ENCODE measurements at regions not wholly inside any gene's neighbourhood (a gene's known extent, or its start where the extent isn't known, plus 50 kb on each side); places are given as distances from the start of the nearest gene placed in this dataset.

GRCh38 chr2:117169036-117169765 is 645.3 kb upstream of the DDX18 start:
- no peak for TF ChIP-seq POLR2A (IDR thresholded peaks at IDR 0.05; ENCODE audit: low read depth, low read length)
- TF ChIP-seq FOS (IDR thresholded peaks at IDR 0.05; ENCODE audit: low read depth, low read length), result no peak
- TF ChIP-seq BHLHE40 (IDR thresholded peaks at IDR 0.05; ENCODE audit: low read depth, low read length), result no peak
- TF ChIP-seq MAZ (IDR thresholded peaks at IDR 0.05; ENCODE audit: borderline replicate concordance, low read depth, low read length), result no peak
- TF ChIP-seq CTCF (conservative IDR thresholded peaks at IDR 0.05; ENCODE audit: low read depth, low read length), result no peak
- no peak for TF ChIP-seq MAFK (IDR thresholded peaks at IDR 0.05; ENCODE audit: low read depth, low read length)
- TF ChIP-seq RFX5 (IDR thresholded peaks at IDR 0.05; ENCODE audit: low read depth, low read length), result no peak
- TF ChIP-seq CHD1 (IDR thresholded peaks at IDR 0.05; ENCODE audit: low read depth, low read length), result no peak
- TF ChIP-seq RCOR1 (IDR thresholded peaks at IDR 0.05; ENCODE audit: insufficient replicate concordance, low read length), result no peak
- no peak for TF ChIP-seq RAD21 (IDR thresholded peaks at IDR 0.05; ENCODE audit: low read length)
